Suprapubic skin (tissue), 4 donors: ENCODE measurements at regions not wholly inside any gene's neighbourhood (a gene's known extent, or its start where the extent isn't known, plus 50 kb on each side); places are given as distances from the start of the nearest gene placed in this dataset.

Experiments used
- DNase-seq, 2 donors: peaks; one replicate each; pipeline ENCODE4 v3.0.0-alpha.2; 2019; ENCODE audit warnings: low spot score in 2 of 2
- H3K27ac ChIP-seq: fragments of 200-600 bp; sonication (generic); one replicate; pipeline ENCODE4 v1.5.1; 2019
- H3K27me3 ChIP-seq: fragments of 200-600 bp; sonication (generic); one replicate; pipeline ENCODE4 v1.5.1; 2019
- H3K36me3 ChIP-seq: fragments of 200-600 bp; sonication (generic); one replicate; pipeline ENCODE4 v1.5.1; 2019
- H3K4me1 ChIP-seq: fragments of 200-600 bp; sonication (generic); one replicate; pipeline ENCODE4 v1.5.1; 2019
- H3K4me3 ChIP-seq: fragments of 200-600 bp; sonication (generic); one replicate; pipeline ENCODE4 v1.5.1; 2019; ENCODE audit warnings: mild to moderate bottlenecking
- H3K9me3 ChIP-seq: fragments of 200-600 bp; sonication (generic); one replicate; pipeline ENCODE4 v1.5.1; 2019
- EP300 ChIP-seq: sonication (generic); formaldehyde crosslinking; IDR thresholded peaks from one replicate; pipeline ENCODE4 v1.6.1; 2017; ENCODE audit warnings: antibody characterized with exemption
- POLR2A ChIP-seq, 2 donors: fragments of 450-650 bp; IDR thresholded peaks; one replicate each; pipeline ENCODE4 v1.6.1; 2017; ENCODE audit warnings: antibody characterized with exemption in 2 of 2, mild to moderate bottlenecking in 2 of 2, moderate library complexity in 2 of 2
- POLR2AphosphoS5 ChIP-seq, 3 donors: sonication (generic); formaldehyde crosslinking; IDR thresholded peaks; one replicate each; pipeline ENCODE4 v1.6.1; 2017; ENCODE audit warnings: antibody characterized with exemption in 3 of 3
- WGBS: methylation state at CpG from one replicate; pipeline ENCODE4 v1.1.5; 2018; 5-methylcytosine and 5-hydroxymethylcytosine counted together
- TF ChIP-seq, protein P1 (sequence below), 2 donors: fragments of 200-600 bp in 1 of 2; fragments of 450-650 bp in 1 of 2; sonication (generic) in 1 of 2; IDR thresholded peaks; one replicate each; pipeline ENCODE4 v1.5.1; 2016 to 2019; ENCODE audit warnings: antibody characterized with exemption in 2 of 2, mild to moderate bottlenecking in 1 of 2, moderate library complexity in 1 of 2

DNA sequence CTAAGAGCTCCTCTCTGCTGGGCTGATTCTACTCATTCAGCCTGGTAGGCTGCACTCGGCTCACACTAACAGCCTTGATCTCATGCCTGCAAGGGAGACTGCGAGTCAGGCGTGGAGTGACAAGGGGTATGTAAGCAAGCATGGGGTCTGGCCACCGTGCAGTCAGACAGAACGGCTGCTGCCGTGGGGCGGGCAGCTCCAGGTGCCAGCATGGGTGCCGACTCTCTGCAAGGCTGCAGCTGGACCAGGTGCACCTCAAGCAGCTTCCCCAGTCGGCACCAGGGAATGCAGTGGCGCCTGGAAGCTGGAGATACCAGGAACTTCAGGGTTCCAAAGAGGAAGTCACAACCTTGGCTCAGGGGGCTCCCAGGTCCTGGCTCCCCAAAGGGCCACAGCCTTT is 892.3 kb downstream of the OLFM4 start:
- no peak overlapping the region for H3K4me3 ChIP-seq
- TF ChIP-seq POLR2AphosphoS5 (IDR thresholded peaks at IDR 0.05) (no peak), POLR2A (IDR thresholded peaks at IDR 0.05) (no peak), EP300 (no peak)
- TF ChIP-seq, protein P1, sequence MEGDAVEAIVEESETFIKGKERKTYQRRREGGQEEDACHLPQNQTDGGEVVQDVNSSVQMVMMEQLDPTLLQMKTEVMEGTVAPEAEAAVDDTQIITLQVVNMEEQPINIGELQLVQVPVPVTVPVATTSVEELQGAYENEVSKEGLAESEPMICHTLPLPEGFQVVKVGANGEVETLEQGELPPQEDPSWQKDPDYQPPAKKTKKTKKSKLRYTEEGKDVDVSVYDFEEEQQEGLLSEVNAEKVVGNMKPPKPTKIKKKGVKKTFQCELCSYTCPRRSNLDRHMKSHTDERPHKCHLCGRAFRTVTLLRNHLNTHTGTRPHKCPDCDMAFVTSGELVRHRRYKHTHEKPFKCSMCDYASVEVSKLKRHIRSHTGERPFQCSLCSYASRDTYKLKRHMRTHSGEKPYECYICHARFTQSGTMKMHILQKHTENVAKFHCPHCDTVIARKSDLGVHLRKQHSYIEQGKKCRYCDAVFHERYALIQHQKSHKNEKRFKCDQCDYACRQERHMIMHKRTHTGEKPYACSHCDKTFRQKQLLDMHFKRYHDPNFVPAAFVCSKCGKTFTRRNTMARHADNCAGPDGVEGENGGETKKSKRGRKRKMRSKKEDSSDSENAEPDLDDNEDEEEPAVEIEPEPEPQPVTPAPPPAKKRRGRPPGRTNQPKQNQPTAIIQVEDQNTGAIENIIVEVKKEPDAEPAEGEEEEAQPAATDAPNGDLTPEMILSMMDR (IDR thresholded peaks at IDR 0.05), result no peak
- H3K27ac ChIP-seq, result no peak overlapping the region
- 74% methylated on average over 7 of the region's 10 CpGs for WGBS
- no peaks in the 10 kb centered on the region for H3K9me3 ChIP-seq
- DNase-seq, result no peak
- no peaks in the 10 kb centered on the region for H3K4me1 ChIP-seq
- no peaks in the 10 kb centered on the region for H3K36me3 ChIP-seq
- no peaks in the 10 kb centered on the region for H3K27me3 ChIP-seq

DNA sequence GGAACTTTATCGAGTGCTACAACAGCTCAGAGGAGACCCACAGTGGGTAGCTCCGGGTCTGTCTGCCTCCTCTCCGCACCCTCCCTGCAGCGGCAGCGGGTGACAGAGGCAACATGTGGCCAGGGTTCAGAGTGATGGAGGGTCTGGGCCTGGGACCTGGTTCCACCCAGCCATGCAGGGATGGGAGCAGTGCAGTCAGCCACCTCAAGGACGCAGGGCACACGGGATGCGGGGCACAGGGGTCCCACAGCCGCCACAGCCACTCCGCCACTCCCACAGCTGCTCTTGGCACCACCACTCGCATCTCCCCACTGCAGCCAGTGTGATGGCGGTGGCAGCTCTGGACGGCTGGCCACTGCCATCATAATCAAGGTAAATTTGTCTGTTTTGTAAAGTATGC is 892.9 kb downstream of the OLFM4 start:
- TF ChIP-seq EP300, result no peak
- TF ChIP-seq POLR2AphosphoS5 (IDR thresholded peaks at IDR 0.05), result no peak
- TF ChIP-seq, protein P1 (IDR thresholded peaks at IDR 0.05), result no peak
- TF ChIP-seq POLR2A (IDR thresholded peaks at IDR 0.05), result no peak
- Histone ChIP-seq H3K36me3 (no peaks in the 10 kb centered on the region), H3K27me3 (no peaks in the 10 kb centered on the region), H3K4me3 (no peak overlapping the region), H3K27ac (no peak overlapping the region), H3K9me3 (no peaks in the 10 kb centered on the region), H3K4me1 (no peaks in the 10 kb centered on the region)
- DNase-seq, result no peak
- WGBS, result 80% methylated on average over 10 of the region's 13 CpGs

DNA sequence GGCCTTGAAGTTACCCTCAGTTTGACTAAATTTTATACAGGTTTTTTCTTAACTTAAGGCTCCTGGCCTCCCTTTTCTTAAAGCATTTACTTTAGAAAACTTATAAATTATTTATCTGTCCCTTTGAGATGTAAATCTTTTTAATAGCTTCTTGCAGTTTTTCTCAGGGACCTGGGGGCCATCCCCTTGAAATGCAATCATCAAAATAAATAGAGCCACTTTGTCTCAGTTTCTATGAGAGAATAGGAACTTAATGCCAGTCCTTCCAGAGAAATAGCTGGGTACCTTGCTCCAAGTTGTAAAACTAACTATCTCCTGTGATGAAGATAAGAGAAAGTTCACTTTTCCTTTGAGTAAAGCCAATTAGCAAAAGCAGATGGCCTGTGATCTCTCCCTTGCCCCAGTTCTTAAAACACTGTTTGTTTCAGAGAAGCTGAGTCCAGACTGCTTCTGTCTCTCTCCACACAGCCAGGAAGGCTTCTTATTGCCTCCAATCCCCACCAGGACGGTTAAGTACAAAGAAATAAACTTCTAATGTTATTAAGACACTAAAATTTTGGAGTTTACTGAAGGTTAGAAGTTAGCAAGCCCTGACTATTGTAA is 913.1 kb downstream of the OLFM4 start:
- no peak for DNase-seq
- Histone ChIP-seq H3K4me1 (no peaks in the 10 kb centered on the region), H3K27ac (no peak overlapping the region), H3K9me3 (no peaks in the 10 kb centered on the region), H3K4me3 (no peak overlapping the region), H3K27me3 (no peaks in the 10 kb centered on the region), H3K36me3 (no peaks in the 10 kb centered on the region)
- TF ChIP-seq POLR2AphosphoS5 (IDR thresholded peaks at IDR 0.05) (no peak), EP300 (no peak), POLR2A (IDR thresholded peaks at IDR 0.05) (no peak)
- TF ChIP-seq, protein P1 (IDR thresholded peaks at IDR 0.05), result no peak
- 17% methylated on average over 1 of the region's 1 CpG for WGBS

DNA sequence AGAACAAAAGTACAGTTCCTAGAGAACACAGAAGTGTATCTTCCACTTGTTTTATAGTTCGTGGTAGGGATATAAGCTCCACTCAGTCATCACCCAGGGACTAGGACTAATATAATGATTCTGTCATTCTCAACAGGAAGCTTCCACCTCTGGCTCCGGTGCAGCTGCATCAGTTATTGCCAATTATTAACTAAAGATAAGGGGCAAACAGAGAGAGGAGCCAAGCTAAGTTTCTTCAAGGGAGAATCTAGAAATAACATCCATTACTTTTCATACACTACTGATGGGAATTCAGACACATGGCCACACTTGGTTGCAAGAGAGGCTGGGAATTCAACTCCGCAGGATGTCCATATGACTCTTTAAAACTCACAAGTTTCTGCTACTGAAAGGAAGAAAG is 917.9 kb downstream of the OLFM4 start:
- Histone ChIP-seq H3K27ac (no peak overlapping the region), H3K9me3 (no peaks in the 10 kb centered on the region), H3K36me3 (no peaks in the 10 kb centered on the region), H3K4me3 (no peak overlapping the region), H3K4me1 (no peaks in the 10 kb centered on the region), H3K27me3 (no peaks in the 10 kb centered on the region)
- peak in 1 of 2 donors; percentile 29 for DNase-seq
- 73% methylated on average over 3 of the region's 3 CpGs for WGBS
- TF ChIP-seq, protein P1 (IDR thresholded peaks at IDR 0.05), result no peak
- no peak for TF ChIP-seq POLR2AphosphoS5 (IDR thresholded peaks at IDR 0.05)
- TF ChIP-seq POLR2A (IDR thresholded peaks at IDR 0.05), result no peak
- TF ChIP-seq EP300, result no peak

DNA sequence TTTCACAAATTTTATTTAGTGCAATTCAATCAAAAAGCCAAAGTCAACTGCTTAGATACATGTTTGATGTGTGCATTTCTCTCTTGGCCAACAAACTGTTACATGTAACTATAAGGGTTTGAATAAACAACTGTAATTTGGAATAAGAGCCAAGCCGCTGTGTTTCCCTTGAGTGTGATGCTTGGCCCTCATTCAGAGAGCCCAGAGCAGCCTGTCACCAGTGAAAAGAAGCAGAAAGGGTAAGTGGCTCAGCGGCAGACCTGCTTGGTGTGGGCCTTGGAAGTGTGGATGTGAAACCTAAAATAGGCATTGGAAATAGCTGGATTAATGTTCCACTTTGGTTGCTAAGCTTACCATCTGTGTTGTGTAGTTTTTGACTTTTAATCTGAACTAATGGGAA is 924.6 kb downstream of the OLFM4 start:
- H3K4me3 ChIP-seq, result no peak overlapping the region
- no peaks in the 10 kb centered on the region for H3K27me3 ChIP-seq
- no peak for DNase-seq
- H3K4me1 ChIP-seq, result no peaks in the 10 kb centered on the region
- WGBS, result 42% methylated on average over 2 of the region's 2 CpGs
- H3K9me3 ChIP-seq, result no peaks in the 10 kb centered on the region
- H3K27ac ChIP-seq, result no peak overlapping the region
- TF ChIP-seq POLR2A (IDR thresholded peaks at IDR 0.05), result no peak
- TF ChIP-seq, protein P1 (IDR thresholded peaks at IDR 0.05), result no peak
- TF ChIP-seq EP300, result no peak
- TF ChIP-seq POLR2AphosphoS5 (IDR thresholded peaks at IDR 0.05), result no peak
- no peaks in the 10 kb centered on the region for H3K36me3 ChIP-seq
